ENCODE measurements at regions not wholly inside any gene's neighbourhood (a gene's known extent, or its start where the extent isn't known, plus 50 kb on each side); places are given as distances from the start of the nearest gene placed in this dataset.

GRCh38 chr5:153357493-153358112 lies 132.9 kb upstream of the GRIA1 start:
- TF ChIP-seq POLR2A (IDR thresholded peaks at IDR 0.05) = no peak
- no peak for TF ChIP-seq CTCF (IDR thresholded peaks at IDR 0.05)
- no peak for TF ChIP-seq EP300 (IDR thresholded peaks at IDR 0.05; ENCODE audit: low read depth)
